ENCODE measurements at regions not wholly inside any gene's neighbourhood (a gene's known extent, or its start where the extent isn't known, plus 50 kb on each side); places are given as distances from the start of the nearest gene placed in this dataset.

DNA sequence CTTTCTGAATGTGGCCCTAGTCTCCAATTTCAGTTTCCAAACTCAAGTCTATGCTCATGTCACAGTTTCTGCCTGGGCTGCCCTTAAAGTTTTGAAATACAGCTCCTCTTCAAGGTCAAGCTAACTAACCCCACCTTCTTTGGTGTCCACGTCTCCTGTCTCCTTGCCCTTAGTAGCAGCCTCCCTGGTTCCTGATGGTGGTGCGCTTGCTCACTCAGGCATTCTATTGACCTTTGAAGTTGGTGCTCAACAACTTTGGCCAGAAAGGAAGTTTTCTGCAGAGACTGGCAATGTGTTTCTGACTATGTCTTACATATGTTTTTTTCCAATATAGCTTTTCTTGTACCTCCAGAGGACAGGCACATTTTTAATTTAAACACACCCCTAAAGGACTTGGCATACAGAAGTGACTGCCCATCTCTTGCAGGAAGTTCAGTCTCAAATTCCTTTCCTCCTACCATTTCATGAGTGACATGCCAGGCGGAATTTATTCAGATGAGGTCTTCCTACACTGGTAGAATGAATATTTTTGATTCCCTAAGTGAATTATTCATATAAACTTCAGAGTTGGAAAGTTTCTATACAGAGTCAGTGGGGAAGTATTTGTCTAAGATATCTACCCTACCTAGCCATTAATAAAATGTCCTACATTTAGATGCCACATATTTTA, 364.3 kb upstream of the USP24 start:
- DNase-seq (ENCODE audit: low read depth): no peak

DNA sequence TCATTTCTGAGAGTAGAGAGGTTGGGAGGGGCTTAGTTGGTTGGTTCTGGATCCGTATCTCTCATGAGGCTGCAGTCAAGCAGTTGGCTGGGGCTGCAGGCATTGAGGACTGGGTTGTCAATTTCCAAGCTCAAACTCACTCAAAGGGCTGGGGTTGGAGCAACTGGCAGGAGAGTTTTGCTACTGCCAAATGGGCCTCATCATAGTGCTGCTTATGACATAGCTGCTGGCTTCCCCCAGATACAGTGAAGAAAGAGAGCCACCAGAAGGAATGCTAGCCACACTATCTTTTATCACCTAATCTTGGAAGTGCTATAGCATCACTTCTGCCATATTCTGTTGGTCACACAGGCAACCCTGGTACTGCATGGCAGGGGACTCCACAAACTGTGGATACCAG, 363.5 kb upstream of the USP24 start:
- DNase-seq (ENCODE audit: low read depth): no peak

DNA sequence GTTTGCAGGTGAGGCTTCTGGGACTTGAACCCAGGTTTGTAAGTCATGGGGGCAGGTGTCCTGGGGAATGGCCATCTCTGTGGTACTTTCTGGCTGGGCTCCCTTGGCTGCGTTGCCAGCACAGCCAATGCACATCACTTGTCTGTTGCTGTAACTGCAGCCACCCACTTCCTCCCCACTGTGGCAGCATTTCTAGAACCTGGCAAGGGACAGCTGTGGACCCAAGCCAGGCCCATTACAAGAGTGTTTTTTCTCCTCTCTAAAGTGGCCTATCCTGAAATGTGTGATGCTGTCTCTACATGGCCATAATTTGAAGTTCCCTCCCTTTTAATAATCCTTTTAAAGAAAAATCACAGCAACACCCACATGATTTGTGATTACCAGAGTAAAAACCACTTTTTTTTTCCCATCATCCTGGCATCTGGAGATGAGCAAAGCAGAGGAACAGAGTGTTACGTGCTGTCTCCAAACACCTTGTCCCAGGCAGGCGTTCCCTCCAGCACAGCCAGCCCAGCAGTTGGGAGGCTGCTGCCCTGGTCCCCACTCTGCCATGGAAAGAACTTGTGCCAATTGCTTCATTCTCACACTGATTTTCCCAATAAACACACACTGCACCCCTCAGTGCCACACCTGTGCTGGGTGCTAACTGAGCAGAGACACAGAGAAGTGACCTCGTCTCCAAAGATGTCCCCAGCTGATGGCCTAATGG, 360.6 kb upstream of the USP24 start:
- DNase-seq (ENCODE audit: low read depth): no peak

DNA sequence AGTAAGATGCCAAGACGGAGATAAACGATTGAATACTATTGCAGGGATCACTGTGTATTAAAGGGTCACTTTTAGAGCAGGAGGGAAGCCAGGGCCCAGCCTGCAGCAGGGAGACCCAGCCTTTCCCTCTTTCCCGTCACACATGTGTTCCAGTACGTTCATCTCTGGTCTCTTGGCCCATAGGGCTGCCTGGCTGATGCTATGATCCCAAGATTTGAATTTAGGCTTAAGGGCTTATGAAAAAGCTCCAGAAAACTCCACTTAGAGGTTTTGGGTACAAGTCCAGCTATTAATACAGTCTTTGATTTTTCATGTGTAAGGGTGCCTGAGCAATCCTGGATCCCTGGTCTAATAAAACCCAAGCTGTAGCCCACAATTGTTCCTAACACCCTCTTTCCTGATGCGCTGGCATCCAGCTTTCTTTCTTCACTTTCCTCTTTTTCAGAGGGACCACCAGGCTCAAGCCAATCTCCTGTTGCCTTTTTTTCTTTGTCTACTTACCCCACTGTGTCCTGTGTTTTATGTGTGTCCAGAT, 359.6 kb upstream of the USP24 start:
- no peak for DNase-seq (ENCODE audit: low read depth)

DNA sequence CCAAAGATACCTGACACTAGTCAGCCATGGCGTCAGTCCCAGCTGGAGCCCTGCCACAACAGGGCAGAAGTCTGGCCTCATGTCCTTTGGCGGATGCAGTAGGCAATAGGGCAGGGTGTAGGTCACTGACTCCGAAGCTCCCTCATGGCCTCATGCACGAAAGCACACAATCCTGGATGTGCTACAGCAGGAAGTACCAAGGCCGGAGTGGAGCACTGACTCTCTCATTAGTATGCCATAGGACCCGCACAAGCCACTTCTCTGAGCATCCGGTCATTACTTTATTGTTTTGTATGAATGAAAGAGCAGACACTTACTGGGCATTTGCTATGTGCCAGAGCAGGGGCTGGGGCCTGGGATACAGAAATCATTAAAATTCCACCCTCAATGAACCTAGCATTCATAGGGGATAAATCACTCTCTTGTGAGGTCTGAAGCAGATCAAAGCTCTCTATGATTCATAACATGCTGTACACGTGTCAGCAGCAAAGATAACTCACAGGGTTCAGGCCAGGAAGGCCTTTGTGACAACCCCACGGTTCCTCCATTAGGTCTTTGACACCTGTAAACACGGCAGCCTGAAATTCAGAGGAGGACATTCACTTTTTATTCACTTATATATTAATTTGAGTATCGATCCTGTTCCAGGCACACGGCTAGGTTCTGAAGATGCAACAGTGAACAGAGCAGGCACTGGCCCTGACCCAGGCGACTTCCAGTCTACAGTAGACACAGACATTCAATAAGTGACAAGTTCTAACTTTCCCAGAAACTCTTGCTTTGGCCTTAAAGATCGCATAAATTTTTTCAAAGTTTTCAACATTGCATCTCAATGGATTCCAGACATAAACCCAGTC, 357.9 kb upstream of the USP24 start:
- peak; percentile 41 for DNase-seq (ENCODE audit: low read depth)

DNA sequence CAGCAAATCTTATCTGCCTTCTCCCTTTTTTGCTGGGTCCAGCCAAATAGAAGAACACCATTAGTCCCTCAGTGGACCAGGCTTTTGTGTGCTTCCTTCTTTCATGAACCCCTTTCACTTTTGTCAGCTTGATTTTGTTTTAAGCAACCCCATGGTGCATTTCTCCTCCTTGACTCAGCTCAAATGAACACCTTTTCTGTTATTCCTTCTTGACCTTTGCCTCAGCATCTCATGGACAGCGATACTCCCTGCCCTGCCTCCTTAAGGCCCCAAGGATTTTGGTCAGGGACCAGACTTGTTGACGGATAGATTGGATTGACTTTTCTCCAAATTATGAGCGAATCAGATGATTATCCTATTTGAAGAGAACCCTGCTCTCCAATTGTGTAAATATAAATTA, 356.6 kb upstream of the USP24 start:
- no peak for DNase-seq (ENCODE audit: low read depth)

DNA sequence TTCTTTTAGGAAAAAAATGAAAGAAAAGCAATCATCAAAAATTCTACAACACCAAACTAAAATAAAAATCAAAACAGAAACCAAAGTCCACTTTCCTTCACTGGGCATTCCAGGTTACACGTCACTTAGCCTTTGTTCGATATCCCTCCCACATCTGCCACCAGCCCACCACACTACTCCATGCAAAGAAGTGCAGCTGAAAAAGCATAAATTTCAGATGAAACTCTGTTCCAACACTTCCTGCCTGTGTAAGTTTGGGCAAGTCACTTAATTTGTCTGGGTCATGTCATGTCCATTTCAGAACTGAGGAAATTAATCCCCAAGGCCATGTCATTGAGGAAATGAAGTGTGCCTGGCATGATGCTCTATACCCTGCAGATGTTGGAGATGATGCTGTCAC, 354.3 kb upstream of the USP24 start:
- DNase-seq (ENCODE audit: low read depth): no peak

DNA sequence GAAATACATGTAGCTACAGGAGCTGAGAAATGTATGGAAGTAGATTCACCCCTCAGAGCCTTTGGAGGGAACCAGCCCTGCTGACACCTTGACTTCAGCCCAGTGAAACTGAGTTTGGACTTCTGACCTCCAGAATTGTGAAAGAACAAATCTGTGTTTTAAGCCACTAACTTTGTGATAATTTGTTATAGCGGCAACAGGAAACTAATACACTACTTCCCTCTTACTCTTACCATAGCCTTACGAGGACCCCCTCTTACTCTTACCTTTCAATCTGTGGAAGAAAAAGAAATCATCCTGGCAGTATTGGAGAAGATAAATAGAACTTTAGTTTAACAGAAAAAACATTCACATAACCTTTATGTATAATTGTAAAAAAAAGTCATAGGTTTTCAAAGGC, 353.6 kb upstream of the USP24 start:
- DNase-seq (ENCODE audit: low read depth): no peak

DNA sequence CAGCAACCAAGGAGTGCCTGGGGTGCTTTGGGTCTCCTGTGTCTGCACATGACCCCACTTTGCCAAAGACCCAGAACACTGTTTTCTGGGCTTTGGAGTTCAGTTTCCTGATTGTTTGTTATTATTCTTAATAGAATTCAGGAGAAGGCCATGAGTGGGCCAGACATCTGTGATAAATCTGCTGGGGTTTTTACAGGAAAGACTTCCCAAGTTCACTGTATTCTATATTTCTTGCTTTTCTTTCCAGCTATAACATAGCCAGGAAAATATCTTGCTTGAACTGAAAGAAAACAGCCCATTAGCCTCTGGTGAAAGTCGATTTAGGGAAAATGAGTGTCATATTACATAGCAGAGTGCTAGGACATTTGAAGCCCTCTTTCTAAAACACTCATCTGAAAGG, 345.1 kb upstream of the USP24 start:
- DNase-seq (ENCODE audit: low read depth): no peak

DNA sequence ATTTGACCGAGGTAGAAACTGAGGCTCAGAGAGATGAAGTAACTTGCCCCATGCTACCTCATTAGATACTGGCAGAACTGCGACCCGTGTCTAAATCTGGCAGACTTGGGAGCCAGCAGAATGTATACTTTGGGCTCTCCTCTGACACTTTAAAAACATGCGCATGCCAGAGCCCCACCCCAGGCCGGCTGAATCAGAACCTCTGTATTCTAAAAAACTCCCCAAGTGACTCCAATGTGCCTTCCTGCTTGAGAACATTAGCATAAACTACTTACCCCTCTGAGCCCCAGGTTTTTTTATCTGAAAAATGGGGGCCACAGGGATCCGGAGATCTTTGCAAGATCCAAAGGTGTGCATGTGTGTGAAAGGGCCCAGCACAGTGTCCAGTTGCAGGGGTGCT, 344.7 kb upstream of the USP24 start:
- no peak for DNase-seq (ENCODE audit: low read depth)

DNA sequence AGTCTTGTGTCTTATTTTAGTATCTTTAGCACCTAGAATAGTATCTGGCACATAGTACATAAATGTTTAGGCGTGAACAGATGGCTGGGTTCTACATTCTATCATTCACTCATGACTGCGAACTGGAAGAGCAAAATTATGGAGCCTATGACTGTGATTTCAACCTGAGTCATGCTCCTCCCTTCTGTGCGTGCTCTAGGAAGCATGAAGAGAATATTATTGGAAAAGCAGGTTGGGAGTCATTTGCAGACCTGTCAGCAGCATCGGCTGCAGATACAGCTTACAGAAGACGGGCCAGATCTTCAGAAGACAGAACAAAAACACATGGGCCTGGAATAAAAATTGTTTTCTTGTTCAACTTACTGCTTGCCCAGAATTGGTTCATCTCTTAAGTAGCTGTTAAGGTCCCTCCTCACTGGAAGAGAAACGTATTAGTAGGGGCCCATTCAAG, 344.0 kb upstream of the USP24 start:
- DNase-seq (ENCODE audit: low read depth): no peak

DNA sequence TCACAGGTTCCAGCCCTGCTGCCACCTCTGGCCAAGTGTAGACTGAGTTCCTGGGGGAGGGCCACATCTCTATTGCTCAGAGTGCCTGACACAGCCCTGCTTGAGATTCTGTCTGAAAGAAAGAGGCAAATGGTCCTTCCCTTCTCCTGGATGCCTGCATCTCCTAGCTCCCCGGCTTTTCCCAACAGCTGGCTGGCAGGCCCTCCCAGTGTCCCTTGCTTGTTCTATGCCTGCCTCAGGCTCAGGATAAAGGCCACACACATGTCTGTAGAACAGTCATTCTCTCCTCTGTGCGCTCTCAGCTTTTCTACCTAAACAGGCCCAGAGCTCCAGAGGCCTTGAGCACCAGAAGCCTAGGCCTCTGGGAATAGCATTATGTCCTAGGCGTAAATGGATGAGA, 343.4 kb upstream of the USP24 start:
- DNase-seq (ENCODE audit: low read depth): no peak

DNA sequence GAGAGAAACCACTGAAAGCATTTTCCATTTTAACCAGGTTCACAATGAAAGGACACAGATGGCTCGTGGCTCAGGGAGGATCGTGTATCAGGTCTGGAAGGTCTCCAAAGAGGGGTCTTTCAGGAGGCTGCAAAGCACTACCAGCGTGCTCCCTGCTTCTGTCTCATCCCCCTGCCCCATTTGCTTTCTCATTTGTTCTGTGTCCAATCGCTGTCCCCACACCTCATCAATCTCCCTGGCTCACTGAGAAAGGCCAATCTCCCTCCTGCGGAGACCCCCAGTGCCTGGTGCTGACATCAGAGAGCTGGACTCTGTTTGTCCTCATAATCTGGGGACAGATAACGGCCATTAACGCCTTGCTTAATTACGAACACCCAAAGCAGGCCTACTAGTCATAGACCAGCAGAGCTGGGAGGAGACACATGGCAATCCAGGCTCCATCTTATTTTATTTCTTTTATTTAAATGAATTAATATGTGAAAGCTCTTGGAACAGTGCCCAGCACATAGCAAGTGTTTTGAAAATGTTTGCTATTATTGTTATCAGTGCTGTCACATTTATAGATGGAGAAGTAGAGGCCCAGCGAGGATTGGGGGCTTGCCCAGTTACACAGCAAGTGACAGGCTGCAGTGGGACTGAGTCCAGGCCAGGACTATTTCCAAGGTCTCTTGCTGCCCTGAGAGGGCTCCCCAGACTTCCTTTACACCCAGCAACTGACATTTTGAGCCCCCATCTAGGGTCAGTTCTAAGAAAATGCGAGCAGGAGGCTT, 341.0 kb upstream of the USP24 start:
- DNase-seq (ENCODE audit: low read depth): no peak

DNA sequence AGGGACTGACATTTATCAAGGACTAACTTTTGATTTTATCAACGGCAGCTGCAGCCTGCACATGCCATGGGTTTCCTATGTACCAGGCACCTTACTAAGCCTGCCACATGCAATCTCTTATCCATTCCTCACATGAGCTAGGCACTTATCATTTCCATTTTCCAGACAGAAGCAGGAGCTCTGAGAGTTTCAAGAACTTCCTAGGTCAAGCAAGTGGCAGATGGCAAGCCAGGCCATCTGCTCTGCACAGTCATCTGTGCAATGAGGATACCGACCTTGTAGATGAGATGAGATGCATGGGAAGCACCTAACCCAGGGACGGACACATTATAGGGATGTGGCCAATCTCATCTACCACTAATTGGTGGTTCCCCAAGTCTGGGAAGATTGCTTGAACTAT, 339.4 kb upstream of the USP24 start:
- DNase-seq (ENCODE audit: low read depth): no peak

DNA sequence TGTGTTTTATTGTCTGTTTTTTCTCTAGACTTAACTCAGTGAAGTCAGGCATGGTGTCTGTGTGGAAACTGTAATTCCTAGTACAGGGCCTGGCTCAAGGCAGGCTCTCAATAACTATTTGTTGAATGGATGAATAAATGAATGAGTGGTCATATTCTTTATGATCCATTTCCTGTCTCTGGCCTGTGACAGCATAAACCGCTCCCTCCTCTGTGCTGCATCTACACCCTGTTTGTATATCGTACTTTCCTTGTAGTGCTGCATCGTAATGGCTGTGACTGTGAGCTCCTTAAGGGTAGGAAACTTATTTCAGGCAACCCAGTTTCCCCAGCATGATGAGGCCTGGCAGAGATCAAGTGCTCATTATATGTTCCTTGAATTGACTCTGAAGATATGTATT, 337.5 kb upstream of the USP24 start:
- no peak for DNase-seq (ENCODE audit: low read depth)

DNA sequence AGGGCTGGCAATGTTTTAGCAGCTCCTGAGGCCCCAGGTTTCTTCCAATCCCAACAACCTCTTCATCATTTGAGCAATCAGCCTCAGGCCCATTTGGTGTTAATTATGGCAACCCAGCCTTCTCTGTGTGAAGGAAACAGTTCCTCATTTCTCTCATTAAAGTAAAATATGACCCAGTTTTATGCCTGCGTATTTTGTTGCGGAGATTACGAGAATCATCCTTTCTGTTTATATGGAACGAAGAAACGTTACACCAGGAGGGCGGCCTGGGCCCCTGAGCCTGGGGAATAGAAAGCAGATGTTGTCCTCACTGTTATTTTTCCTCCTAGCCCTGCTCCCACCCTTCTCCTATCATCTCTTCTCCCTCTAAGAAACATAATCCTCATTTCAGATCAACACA, 332.2 kb upstream of the USP24 start:
- DNase-seq (ENCODE audit: low read depth): no peak

DNA sequence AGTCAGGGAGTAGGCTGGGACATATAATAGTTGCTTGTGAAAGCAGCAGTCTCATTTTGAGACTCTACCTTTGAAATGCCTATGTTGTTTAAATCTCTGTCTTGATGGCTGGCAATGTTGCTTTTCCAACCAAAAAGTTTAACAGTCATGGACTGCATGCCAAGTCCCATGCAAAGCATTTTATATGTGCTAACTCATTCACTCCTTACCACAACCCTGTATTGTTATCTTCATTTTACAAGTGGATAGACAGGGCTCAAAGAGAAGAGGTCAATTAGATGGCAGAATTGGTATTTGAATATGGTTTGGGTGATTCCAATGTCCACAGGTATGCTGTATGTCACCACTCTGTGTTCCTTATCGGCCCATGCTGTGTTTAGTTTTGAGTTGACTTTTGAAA, 331.4 kb upstream of the USP24 start:
- DNase-seq (ENCODE audit: low read depth): no peak

DNA sequence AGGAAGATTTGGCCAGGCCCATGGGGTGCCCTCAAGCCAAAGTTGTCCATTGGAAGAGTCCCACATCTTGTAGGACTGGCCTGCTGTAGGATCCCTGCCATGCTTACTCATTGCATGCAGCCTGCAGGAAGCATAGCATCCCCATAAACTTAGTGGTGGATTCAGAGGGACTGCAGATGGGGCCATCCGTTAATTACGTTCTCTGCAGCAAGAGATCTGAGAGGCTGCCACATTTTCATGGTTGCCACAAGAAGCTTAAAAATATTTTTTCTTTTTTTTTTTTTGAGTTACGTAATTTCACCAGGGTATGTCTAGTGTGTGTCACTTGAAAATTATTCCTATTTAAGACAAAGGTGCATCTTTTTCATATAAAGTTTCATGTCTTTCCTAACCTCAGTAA, 329.7 kb upstream of the USP24 start:
- DNase-seq (ENCODE audit: low read depth): no peak

DNA sequence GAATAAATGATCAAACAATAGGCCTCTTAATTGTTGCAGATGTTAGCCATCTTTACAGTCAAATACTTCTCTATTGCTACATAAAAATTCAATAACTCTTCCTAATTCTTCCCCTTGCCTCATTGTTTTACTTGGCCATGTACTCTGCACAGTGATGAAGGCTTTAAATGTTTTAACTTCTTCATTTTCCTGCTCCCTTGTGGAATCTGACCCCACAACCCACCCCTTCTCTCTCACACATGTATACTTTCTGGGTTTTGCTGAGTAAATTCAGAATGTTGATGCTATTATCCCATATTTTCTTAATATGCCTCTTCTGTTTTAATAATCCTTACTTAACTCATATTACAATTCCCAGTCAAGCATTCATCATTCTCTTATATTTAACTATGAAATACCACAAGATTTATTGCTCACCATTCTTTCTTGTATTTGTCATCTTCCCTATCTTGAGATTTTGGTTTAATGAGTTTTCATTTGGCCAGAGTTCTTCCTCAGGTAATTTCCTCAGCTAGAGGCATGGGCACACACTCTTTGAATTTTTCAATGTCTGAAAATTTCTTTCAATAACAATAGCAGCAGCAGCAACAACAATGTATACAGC, 327.8 kb upstream of the USP24 start:
- DNase-seq (ENCODE audit: low read depth): no peak

DNA sequence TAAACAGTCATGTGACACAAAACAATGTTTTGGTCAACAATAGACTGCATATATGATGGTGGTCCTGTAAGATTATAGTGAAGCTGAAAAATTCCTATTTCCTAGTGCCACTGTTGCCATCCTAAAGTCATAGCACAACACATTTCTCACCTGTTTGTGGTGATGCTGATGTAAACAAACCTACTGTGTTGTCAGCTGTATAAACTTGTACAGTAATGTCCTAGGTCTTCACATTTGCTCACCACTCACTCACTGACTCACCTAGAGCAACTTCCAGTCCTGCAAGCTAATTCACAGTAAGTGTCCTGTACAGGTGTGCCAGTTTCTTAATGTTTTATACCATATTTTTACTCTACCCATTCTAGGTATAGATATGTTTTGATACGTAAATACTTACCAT, 326.1 kb upstream of the USP24 start:
- no peak for DNase-seq (ENCODE audit: low read depth)

DNA sequence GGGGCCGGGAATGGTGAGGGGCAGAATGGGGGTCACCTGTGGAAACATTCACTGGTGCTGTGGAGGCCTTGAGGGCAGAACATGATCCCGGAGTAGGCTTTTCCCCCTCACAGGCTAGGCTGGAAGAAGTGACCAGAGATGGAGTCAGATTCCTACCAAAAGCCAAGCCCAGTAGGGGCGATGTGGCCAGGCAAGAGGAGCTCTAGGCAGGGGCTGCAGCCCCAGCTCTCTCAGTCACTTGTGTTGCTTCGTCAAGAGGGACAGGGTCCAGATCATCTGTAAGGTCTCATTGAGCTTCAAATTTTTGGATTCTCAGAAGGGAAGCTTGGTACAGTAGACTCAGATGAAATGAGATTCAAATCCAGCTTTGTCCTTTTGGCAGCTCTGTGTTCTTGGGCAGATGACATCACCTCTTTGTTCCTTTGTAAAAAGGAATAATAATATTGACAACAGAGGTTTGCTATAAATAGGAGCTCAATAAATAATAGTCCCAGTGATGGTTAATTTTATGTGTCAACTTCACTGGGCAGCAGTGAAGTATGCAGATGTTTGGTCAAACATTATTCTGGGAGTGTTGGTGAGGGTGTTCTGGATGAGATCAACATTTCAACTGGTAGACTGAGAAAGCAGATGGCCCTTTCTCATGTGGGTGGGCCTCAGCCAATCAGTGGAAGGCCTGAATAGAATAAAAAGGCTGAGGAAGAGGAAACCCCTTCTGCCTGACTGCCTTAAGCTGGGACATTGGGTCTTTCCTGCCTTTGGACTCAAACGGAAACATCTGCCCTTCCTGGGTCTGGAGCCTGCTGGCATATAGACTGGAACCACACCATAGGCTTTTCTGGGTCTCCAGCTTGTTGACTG, 324.7 kb upstream of the USP24 start:
- no peak for DNase-seq (ENCODE audit: low read depth)
